H1 (cell line): ENCODE measurements at regions not wholly inside any gene's neighbourhood (a gene's known extent, or its start where the extent isn't known, plus 50 kb on each side); places are given as distances from the start of the nearest gene placed in this dataset.

Experiments
- CTCF ChIA-PET: fragments of 300-600 bp; sonication (Branson Sonifier 250); formaldehyde crosslinking; loops from one replicate; lab custom pipeline; 2021; ENCODE audit not compliant: partially characterized antibody; lab: Charles Lee
- POLR2A ChIA-PET: fragments of 300-600 bp; sonication (Branson Sonifier 250); formaldehyde crosslinking; loops from one replicate; lab custom pipeline; 2021; ENCODE audit warnings: inconsistent platforms; ENCODE audit not compliant: partially characterized antibody; lab: Charles Lee
- DNase-seq, 2 experiments: peaks; one replicate each; pipeline versions ENCODE4 v3.0.0 to v3.0.0-alpha.2; 2010 to 2022; ENCODE audit warnings: low spot score in 2 of 2, low read depth in 1 of 2, mixed read lengths in 1 of 2
- FAIRE-seq: peaks from 2 replicates; lab custom pipeline; 2011; peaks lifted over from hg19 to GRCh38; lab: Jason Lieb, UNC
- H2AFZ ChIP-seq: 2 replicates; pipeline ENCODE4 v1.8.1; 2012; ENCODE audit warnings: low read length, inconsistent platforms
- H2AK5ac ChIP-seq: 2 replicates; pipeline ENCODE4 v1.6.1; 2013; ENCODE audit warnings: low read depth, low read length
- H2BK120ac ChIP-seq: replicated peaks from 2 replicates; pipeline ENCODE3; 2013; ENCODE audit warnings: low read depth, low read length, inconsistent platforms
- H2BK12ac ChIP-seq: 2 replicates; pipeline ENCODE4 v1.6.1; 2013; ENCODE audit warnings: low read depth, low read length
- H2BK15ac ChIP-seq: 2 replicates; pipeline ENCODE4 v1.6.1; 2013; ENCODE audit warnings: low read length
- H2BK20ac ChIP-seq: 2 replicates; pipeline ENCODE4 v1.6.1; 2013; ENCODE audit warnings: low read length
- H2BK5ac ChIP-seq: 2 replicates; pipeline ENCODE4 v1.6.1; 2013; ENCODE audit warnings: low read depth, low read length
- H3K14ac ChIP-seq: 2 replicates; pipeline ENCODE4 v1.6.1; 2013; ENCODE audit warnings: inconsistent platforms; ENCODE audit not compliant: insufficient read length
- H3K18ac ChIP-seq: 2 replicates; pipeline ENCODE4 v1.6.1; 2013; ENCODE audit warnings: low read length; ENCODE audit errors: extremely low read depth
- H3K23ac ChIP-seq: 2 replicates; pipeline ENCODE4 v1.6.1; 2013; ENCODE audit warnings: inconsistent platforms; ENCODE audit not compliant: insufficient read length
- H3K23me2 ChIP-seq: 2 replicates; pipeline ENCODE4 v1.6.1; 2013; ENCODE audit warnings: low read depth, low read length
- H3K27ac ChIP-seq: 2 replicates; pipeline ENCODE4 v1.6.1; 2011; ENCODE audit warnings: low read depth, low read length, inconsistent platforms
- H3K27me3 ChIP-seq, 4 experiments: replicated peaks in 1 of 4; 1 replicate in 1 of 4; 2 replicates in 3 of 4; pipeline versions ENCODE4 v1.6.1 to v1.8.1; 2011 to 2013; ENCODE audit warnings: low read length in 3 of 4, mild to moderate bottlenecking in 3 of 4, inconsistent platforms in 2 of 4, mixed read lengths in 2 of 4, moderate library complexity in 1 of 4; ENCODE audit not compliant: control insufficient read depth in 3 of 4, insufficient read depth in 3 of 4; ENCODE audit errors: extremely low read depth in 1 of 4
- H3K36me3 ChIP-seq, 4 experiments: 2 replicates each; pipeline versions ENCODE4 v1.6.1 to v1.8.1; 2011 to 2013; ENCODE audit warnings: mild to moderate bottlenecking in 4 of 4, low read length in 3 of 4, moderate library complexity in 2 of 4, control low read depth in 1 of 4, inconsistent platforms in 1 of 4; ENCODE audit not compliant: insufficient read depth in 4 of 4, control insufficient read depth in 2 of 4
- H3K4ac ChIP-seq: replicated peaks from 2 replicates; pipeline ENCODE3; 2013; ENCODE audit warnings: low read length, low read depth, mixed read lengths, inconsistent platforms; ENCODE audit not compliant: insufficient read length
- H3K4me1 ChIP-seq, 4 experiments: replicated peaks in 1 of 4; 1 replicate in 1 of 4; 2 replicates in 3 of 4; pipeline versions ENCODE4 v1.6.1 to v1.8.1; 2011 to 2013; ENCODE audit warnings: low read length in 3 of 4, inconsistent platforms in 2 of 4, mixed read lengths in 1 of 4; ENCODE audit not compliant: insufficient read depth in 4 of 4, control insufficient read depth in 3 of 4
- H3K4me2 ChIP-seq, 2 experiments: 2 replicates each; pipeline versions ENCODE4 v1.6.1 to v1.8.1; 2011 to 2013; ENCODE audit warnings: low read depth in 2 of 2, low read length in 2 of 2, control low read depth in 1 of 2, inconsistent platforms in 1 of 2, mild to moderate bottlenecking in 1 of 2; ENCODE audit not compliant: insufficient read depth in 1 of 2
- H3K4me3 ChIP-seq, 4 experiments: fragments of 200-600, 300-600 bp in 1 of 4; sonication (generic), shearing (Covaris generic), sonication (Bioruptor Twin) in 1 of 4; 2 replicates each; pipeline versions ENCODE4 v1.5.1 to v1.8.1; 2011 to 2016; ENCODE audit warnings: low read length in 4 of 4, low read depth in 3 of 4, control low read depth in 2 of 4, inconsistent platforms in 2 of 4, mild to moderate bottlenecking in 2 of 4, mixed read lengths in 1 of 4, moderate library complexity in 1 of 4; ENCODE audit not compliant: insufficient read depth in 2 of 4; ENCODE audit errors: extremely low read depth in 1 of 4
- H3K56ac ChIP-seq: replicated peaks from 2 replicates; pipeline ENCODE3; 2013; ENCODE audit warnings: low read depth, mild to moderate bottlenecking, mixed read lengths, low read length, inconsistent platforms; ENCODE audit not compliant: insufficient read length
- H3K79me1 ChIP-seq: 2 replicates; pipeline ENCODE4 v1.6.1; 2013; ENCODE audit warnings: low read depth, low read length, control low read depth
- H3K79me2 ChIP-seq, 2 experiments: 2 replicates each; pipeline versions ENCODE4 v1.6.1 to v1.8.1; 2012 to 2013; ENCODE audit warnings: low read length in 2 of 2, mild to moderate bottlenecking in 2 of 2, inconsistent platforms in 1 of 2; ENCODE audit not compliant: insufficient read depth in 2 of 2, control insufficient read depth in 1 of 2
- H3K9ac ChIP-seq, 4 experiments: replicated peaks in 1 of 4; 1 replicate in 1 of 4; 2 replicates in 3 of 4; pipeline versions ENCODE4 v1.6.1 to v1.8.1; 2011 to 2013; ENCODE audit warnings: low read depth in 3 of 4, low read length in 3 of 4, control low read depth in 2 of 4, mild to moderate bottlenecking in 2 of 4, moderate library complexity in 2 of 4, inconsistent platforms in 1 of 4; ENCODE audit errors: extremely low read depth in 1 of 4
- H3K9me3 ChIP-seq, 2 experiments: 2 replicates each; pipeline versions ENCODE4 v1.6.1 to v1.8.1; 2012 to 2013; ENCODE audit warnings: mild to moderate bottlenecking in 2 of 2, moderate library complexity in 2 of 2, control low read depth in 1 of 2, inconsistent platforms in 1 of 2, low read depth in 1 of 2, low read length in 1 of 2, mixed read lengths in 1 of 2; ENCODE audit not compliant: insufficient read depth in 2 of 2
- H4K20me1 ChIP-seq, 2 experiments: replicated peaks in 1 of 2; 2 replicates each; pipeline versions ENCODE3 to v1.8.1; 2011 to 2013; ENCODE audit warnings: inconsistent platforms in 2 of 2, low read length in 2 of 2, mild to moderate bottlenecking in 1 of 2; ENCODE audit not compliant: insufficient read depth in 2 of 2, control insufficient read depth in 1 of 2
- H4K5ac ChIP-seq: 2 replicates; pipeline ENCODE4 v1.6.1; 2013; ENCODE audit warnings: low read length, low read depth, mixed read lengths, inconsistent platforms; ENCODE audit not compliant: insufficient read length
- H4K8ac ChIP-seq: 2 replicates; pipeline ENCODE4 v1.8.0; 2013; ENCODE audit warnings: mild to moderate bottlenecking, moderate library complexity, low read length, inconsistent platforms; ENCODE audit not compliant: insufficient read depth; ENCODE audit errors: extremely low read depth
- H4K91ac ChIP-seq: replicated peaks from 2 replicates; pipeline ENCODE3; 2013; ENCODE audit warnings: low read length, mixed read lengths, inconsistent platforms; ENCODE audit not compliant: insufficient read length
- TEAD4 ChIP-seq: IDR thresholded peaks from 2 replicates; pipeline ENCODE4 v1.6.1; 2012; ENCODE audit warnings: low read depth, low read length, inconsistent platforms, mixed read lengths
- WGBS, 2 experiments: shearing (Covaris generic) in 1 of 2; methylation state at CpG; one replicate each; pipeline versions ENCODE4 v1.1.6 to v1.1.7; 2013 to 2015; ENCODE audit warnings: low lambda C conversion rate in 2 of 2, mixed read lengths in 2 of 2, inconsistent platforms in 1 of 2, low coverage in 1 of 2, missing lambda C conversion rate in 1 of 2; ENCODE audit not compliant: insufficient replicate concordance in 2 of 2, insufficient coverage in 1 of 2, insufficient read length in 1 of 2; ENCODE audit errors: extremely low coverage in 1 of 2, missing lambda C conversion rate in 1 of 2; 5-methylcytosine and 5-hydroxymethylcytosine counted together
- TF ChIP-seq, protein P1 (sequence below), 3 experiments: IDR thresholded peaks; 1 replicate in 2 of 3; 2 replicates in 1 of 3; pipeline versions ENCODE4 v1.5.1 to v1.6.1; 2011; ENCODE audit warnings: low read length in 3 of 3, mild to moderate bottlenecking in 3 of 3, inconsistent platforms in 2 of 3, low read depth in 1 of 3, moderate library complexity in 1 of 3; ENCODE audit not compliant: insufficient read depth in 1 of 3; ENCODE audit errors: control extremely low read depth in 1 of 3

- DNase-seq, result no peak
- POLR2A ChIA-PET, result no interaction called here
- H3K4ac ChIP-seq, result no peak overlapping the region
- H4K20me1 ChIP-seq, result no peaks in the 10 kb centered on the region
- H3K14ac ChIP-seq, result no peak overlapping the region
- H3K27me3 ChIP-seq, result no peaks in the 10 kb centered on the region
- no peak overlapping the region for H2BK20ac ChIP-seq
- H2BK12ac ChIP-seq, result no peak overlapping the region
- H3K4me3 ChIP-seq, result no peak overlapping the region
- H4K8ac ChIP-seq, result no peak overlapping the region
- H3K18ac ChIP-seq, result no peak overlapping the region
- no peaks in the 10 kb centered on the region for H3K79me1 ChIP-seq
- H3K4me2 ChIP-seq, result no peak overlapping the region
- H2AK5ac ChIP-seq, result no peak overlapping the region
- no peaks in the 10 kb centered on the region for H3K4me1 ChIP-seq
- no peak for FAIRE-seq
- no peaks in the 10 kb centered on the region; the same call in 1 of the 2 replicates for H3K23me2 ChIP-seq
- H2AFZ ChIP-seq, result no peak overlapping the region
- no peak overlapping the region for H3K27ac ChIP-seq
- no peaks in the 10 kb centered on the region for H3K9me3 ChIP-seq
- no peak overlapping the region for H4K5ac ChIP-seq
- H3K56ac ChIP-seq, result no peak overlapping the region
- no peak overlapping the region for H3K9ac ChIP-seq
- TF ChIP-seq, protein P1, sequence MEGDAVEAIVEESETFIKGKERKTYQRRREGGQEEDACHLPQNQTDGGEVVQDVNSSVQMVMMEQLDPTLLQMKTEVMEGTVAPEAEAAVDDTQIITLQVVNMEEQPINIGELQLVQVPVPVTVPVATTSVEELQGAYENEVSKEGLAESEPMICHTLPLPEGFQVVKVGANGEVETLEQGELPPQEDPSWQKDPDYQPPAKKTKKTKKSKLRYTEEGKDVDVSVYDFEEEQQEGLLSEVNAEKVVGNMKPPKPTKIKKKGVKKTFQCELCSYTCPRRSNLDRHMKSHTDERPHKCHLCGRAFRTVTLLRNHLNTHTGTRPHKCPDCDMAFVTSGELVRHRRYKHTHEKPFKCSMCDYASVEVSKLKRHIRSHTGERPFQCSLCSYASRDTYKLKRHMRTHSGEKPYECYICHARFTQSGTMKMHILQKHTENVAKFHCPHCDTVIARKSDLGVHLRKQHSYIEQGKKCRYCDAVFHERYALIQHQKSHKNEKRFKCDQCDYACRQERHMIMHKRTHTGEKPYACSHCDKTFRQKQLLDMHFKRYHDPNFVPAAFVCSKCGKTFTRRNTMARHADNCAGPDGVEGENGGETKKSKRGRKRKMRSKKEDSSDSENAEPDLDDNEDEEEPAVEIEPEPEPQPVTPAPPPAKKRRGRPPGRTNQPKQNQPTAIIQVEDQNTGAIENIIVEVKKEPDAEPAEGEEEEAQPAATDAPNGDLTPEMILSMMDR (IDR thresholded peaks at IDR 0.05; ENCODE audit: control extremely low read depth in 1 of 3, insufficient read depth in 1 of 3, low read depth in 1 of 3, low read length in 3 of 3), result no peak
- TF ChIP-seq TEAD4, result no peak
- H2BK120ac ChIP-seq, result peak overlapping the region; percentile 21
- H2BK5ac ChIP-seq, result no peak overlapping the region
- no peaks in the 10 kb centered on the region for H3K36me3 ChIP-seq
- no peak overlapping the region for H4K91ac ChIP-seq
- no peak overlapping the region for H2BK15ac ChIP-seq
- H3K79me2 ChIP-seq, result no peaks in the 10 kb centered on the region
- H3K23ac ChIP-seq, result no peak overlapping the region
- 87% methylated on average over 5 of the region's 5 CpGs; no CpG with 5 or more reads in 1 of the 2 experiments for WGBS, 2 experiments
- CTCF ChIA-PET, result interaction anchor here (1.3 kb wide), 1 partner anchor 270 kb away, joined by 4 read pairs; no protein-coding TSS in a partner anchor
These were observed 470.7 kb upstream of the CBLB start for GRCh38 chr3:106339551-106339950.
